ENCODE measurements at regions not wholly inside any gene's neighbourhood (a gene's known extent, or its start where the extent isn't known, plus 50 kb on each side); places are given as distances from the start of the nearest gene placed in this dataset.
"Not testable (repeated sequence)": the region's sequence is repeated elsewhere in the genome, so short reads cannot be mapped to it uniquely, and the experiment has no call there.

- peak; percentile 11 for DNase-seq (ENCODE audit: low read depth)
- H3K4me3 ChIP-seq (ENCODE audit: low read depth, low read length), result no peak overlapping the region
- peak; percentile 51 for TF ChIP-seq CTCF (IDR thresholded peaks at IDR 0.05; ENCODE audit: insufficient read depth, low read depth, low read length)
Observed at GRCh38 chr3:159486580-159486979, 502.1 kb upstream of the IL12A start.

- no peak for TF ChIP-seq CTCF (IDR thresholded peaks at IDR 0.05; ENCODE audit: insufficient read depth, low read depth, low read length)
- H3K4me3 ChIP-seq (ENCODE audit: low read depth, low read length), result no peak overlapping the region
- DNase-seq (ENCODE audit: low read depth), result no peak
Observed at GRCh38 chr3:159487304-159487703, 501.3 kb upstream of the IL12A start.

DNA sequence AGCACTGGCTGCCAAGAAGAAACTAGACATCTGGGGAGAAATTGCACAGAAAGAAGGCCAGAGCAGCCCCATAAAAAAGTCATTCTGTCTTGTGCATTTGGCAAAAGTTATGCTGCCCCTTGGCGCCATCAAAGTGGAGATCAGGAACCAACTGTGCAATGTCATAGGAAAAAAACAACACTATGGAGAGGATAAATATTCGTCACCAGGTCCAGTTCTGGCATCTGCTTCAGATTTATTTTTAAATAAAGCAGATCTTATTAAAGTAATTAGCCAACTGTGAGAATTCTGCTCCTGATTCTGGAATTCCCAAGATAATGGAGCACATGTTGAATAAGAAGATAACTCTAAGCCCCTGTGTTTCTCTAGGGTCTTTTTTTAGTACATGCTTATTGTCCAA lies 500.0 kb upstream of the IL12A start:
- TF ChIP-seq CTCF (IDR thresholded peaks at IDR 0.05; ENCODE audit: insufficient read depth, low read depth, low read length), result no peak
- no peak for DNase-seq (ENCODE audit: low read depth)
- no peak overlapping the region for H3K4me3 ChIP-seq (ENCODE audit: low read depth, low read length)

DNA sequence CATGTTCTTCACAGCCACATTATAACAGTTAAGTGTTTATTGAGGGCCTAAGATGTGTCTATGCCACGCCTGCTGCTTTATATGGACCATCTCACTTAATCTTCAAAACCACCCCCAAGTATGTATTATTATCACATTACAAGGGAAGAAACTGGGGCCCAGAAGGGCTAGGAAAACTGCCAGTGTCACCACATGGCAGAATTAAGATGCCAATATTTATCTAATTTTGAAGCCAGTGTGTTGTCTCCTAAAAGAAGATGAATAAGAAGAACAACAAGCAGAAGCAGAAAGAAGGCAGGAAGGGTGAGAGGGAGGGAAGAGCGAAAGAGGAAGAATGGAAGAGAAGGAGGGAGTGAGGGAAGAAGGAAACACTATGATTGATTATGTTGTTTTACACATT lies 491.3 kb upstream of the IL12A start:
- TF ChIP-seq CTCF (IDR thresholded peaks at IDR 0.05; ENCODE audit: insufficient read depth, low read depth, low read length), result no peak
- no peak for DNase-seq (ENCODE audit: low read depth)
- no peak overlapping the region for H3K4me3 ChIP-seq (ENCODE audit: low read depth, low read length)

DNA sequence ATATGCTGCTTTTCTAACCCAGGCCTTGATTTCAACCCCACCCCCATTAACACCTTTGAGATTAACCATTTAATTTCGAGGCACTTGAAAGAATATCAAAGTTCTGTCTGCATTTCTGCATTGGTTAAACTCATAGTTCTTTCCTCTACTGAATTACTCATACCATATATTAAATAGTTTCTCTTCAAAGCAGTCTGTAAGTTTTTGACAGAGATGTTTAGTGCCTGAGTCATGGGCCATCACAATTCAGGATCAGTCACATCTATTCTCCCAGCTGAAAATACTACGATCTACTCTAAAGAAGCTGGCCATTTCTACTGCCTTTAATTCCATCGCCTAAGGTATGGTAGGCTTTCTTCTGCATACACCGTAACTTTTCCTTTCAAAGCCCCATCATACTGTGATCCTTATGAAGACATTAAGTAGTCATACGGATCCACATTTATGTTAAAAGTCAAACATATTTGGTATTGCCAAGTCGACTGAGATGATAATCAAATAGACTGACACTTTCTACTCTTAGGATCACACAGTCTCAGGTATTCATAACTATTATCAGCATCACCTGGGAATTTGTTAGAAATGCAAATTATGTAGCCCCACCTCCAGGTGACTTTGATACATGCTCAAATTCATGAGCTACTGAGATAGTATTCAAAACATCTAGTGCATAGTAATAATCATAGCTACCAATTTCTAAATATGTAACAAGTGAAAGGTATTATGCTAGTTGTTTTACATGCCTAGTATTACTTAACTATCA lies 489.4 kb upstream of the IL12A start:
- DNase-seq (ENCODE audit: low read depth), result no peak
- no peak for TF ChIP-seq CTCF (IDR thresholded peaks at IDR 0.05; ENCODE audit: insufficient read depth, low read depth, low read length)
- H3K4me3 ChIP-seq (ENCODE audit: low read depth, low read length), result no peak overlapping the region

DNA sequence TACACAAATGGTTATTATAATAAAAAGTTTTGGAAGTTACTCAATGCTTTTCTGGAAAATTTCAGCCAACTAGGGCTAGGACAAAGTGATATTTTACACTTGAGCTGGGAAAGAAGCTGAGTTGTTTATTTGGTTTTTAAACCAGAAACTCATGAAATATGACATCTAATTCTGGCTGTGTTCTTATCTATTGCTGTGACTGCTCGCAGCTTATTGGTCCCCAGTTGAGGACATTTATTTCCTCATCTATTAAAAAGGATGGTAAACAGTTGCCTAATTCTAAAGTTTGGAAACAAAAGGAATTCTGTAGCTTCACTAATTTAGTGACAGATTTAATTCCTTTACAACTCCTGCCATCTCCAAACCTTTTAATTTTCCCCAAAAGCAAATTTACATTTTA lies 487.6 kb upstream of the IL12A start:
- no peak overlapping the region for H3K4me3 ChIP-seq (ENCODE audit: low read depth, low read length)
- no peak for DNase-seq (ENCODE audit: low read depth)
- no peak for TF ChIP-seq CTCF (IDR thresholded peaks at IDR 0.05; ENCODE audit: insufficient read depth, low read depth, low read length)

DNA sequence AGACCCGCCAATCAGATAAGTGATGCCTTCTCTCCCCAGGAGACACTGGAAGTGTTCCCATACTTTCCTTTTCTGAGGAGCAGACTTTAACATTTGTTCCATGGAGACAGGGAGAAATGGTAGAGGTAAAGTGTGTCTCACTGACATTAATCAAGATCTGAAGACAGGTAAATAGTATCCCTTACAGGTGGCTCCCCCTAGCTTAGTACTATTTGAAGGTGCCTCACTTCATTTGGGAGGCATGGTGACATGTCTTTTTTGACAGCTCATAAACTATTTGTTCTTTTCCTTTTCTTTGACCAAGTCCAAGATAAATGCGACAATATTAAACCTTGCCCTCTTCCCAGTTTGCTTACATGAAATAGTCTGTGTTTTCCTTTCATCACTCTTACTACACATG lies 485.6 kb upstream of the IL12A start:
- no peak for TF ChIP-seq CTCF (IDR thresholded peaks at IDR 0.05; ENCODE audit: insufficient read depth, low read depth, low read length)
- H3K4me3 ChIP-seq (ENCODE audit: low read depth, low read length), result no peak overlapping the region
- DNase-seq (ENCODE audit: low read depth), result no peak

- H3K4me3 ChIP-seq (ENCODE audit: low read depth, low read length); DNase-seq (ENCODE audit: low read depth): not testable (repeated sequence)
Observed at GRCh38 chr3:159510988-159511387, 477.6 kb upstream of the IL12A start.
